ENCODE measurements at regions not wholly inside any gene's neighbourhood (a gene's known extent, or its start where the extent isn't known, plus 50 kb on each side); places are given as distances from the start of the nearest gene placed in this dataset.
"Not testable (repeated sequence)": the region's sequence is repeated elsewhere in the genome, so short reads cannot be mapped to it uniquely, and the experiment has no call there.

DNA sequence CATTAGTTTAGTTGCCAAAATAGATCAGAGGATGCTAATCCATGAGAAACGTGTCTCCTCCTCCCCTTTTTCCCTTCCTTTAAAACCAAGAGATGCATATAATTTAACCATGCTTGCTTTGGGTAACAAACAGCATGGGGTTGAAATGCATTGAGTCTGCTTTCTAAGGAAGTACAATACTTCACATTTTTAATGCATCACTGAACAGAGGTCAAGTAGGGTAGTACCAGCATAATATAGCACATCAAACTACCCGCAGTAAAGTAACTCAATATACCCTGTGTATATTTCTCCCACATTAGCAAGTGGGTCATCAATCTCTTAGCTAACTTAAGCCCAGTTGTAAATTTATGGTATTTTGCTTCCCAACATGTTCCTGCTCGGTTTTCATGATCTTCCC is 239.3 kb upstream of the SEMA3C start:
- BruUV-seq (replicated peaks) = no TSS peak
- H3K4me3 ChIP-seq (ENCODE audit: low read depth, low read length) = no peak overlapping the region
- TF ChIP-seq, protein P1, sequence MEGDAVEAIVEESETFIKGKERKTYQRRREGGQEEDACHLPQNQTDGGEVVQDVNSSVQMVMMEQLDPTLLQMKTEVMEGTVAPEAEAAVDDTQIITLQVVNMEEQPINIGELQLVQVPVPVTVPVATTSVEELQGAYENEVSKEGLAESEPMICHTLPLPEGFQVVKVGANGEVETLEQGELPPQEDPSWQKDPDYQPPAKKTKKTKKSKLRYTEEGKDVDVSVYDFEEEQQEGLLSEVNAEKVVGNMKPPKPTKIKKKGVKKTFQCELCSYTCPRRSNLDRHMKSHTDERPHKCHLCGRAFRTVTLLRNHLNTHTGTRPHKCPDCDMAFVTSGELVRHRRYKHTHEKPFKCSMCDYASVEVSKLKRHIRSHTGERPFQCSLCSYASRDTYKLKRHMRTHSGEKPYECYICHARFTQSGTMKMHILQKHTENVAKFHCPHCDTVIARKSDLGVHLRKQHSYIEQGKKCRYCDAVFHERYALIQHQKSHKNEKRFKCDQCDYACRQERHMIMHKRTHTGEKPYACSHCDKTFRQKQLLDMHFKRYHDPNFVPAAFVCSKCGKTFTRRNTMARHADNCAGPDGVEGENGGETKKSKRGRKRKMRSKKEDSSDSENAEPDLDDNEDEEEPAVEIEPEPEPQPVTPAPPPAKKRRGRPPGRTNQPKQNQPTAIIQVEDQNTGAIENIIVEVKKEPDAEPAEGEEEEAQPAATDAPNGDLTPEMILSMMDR (IDR thresholded peaks at IDR 0.05; ENCODE audit: insufficient read depth in 1 of 2, low read depth in 1 of 2, low read length in 1 of 2, severe bottlenecking in 1 of 2, unreplicated experiment in 1 of 2) = no peak
- Mint-ChIP-seq H3K27ac (ENCODE audit: unreplicated experiment) (peak overlapping the region; percentile 89), H3K27me3 (ENCODE audit: insufficient read depth, unreplicated experiment) (no peaks in the 10 kb centered on the region), H3K4me3 (ENCODE audit: unreplicated experiment) (no peak overlapping the region), H3K4me1 (ENCODE audit: low read depth, unreplicated experiment) (peaks cover 59% of the 10 kb centered on the region), H3K9me3 (ENCODE audit: unreplicated experiment) (peaks cover 16% of the 10 kb centered on the region), H3K36me3 (ENCODE audit: insufficient read depth, unreplicated experiment) (peaks cover 21% of the 10 kb centered on the region)
- intact Hi-C loops (cut with micrococcal nuclease; ENCODE audit: unreplicated experiment) = loop anchor here (5.0 kb wide), 5 partner anchors 79 to 436 kb away; no protein-coding TSS in a partner anchor
- peaks cover 54% of the 10 kb centered on the region for H3K4me1 ChIP-seq
- ChIA-PET POLR2A (no interaction called here), CTCF (no interaction called here)
- no peaks in the 10 kb centered on the region for H3K36me3 ChIP-seq (ENCODE audit: control insufficient read depth, insufficient read depth, low read length)
- no peaks in the 10 kb centered on the region for H3K9me3 ChIP-seq
- no peaks in the 10 kb centered on the region for H3K27me3 ChIP-seq (replicated peaks; ENCODE audit: control insufficient read depth, insufficient read depth, low read length)
- no peak for DNase-seq

DNA sequence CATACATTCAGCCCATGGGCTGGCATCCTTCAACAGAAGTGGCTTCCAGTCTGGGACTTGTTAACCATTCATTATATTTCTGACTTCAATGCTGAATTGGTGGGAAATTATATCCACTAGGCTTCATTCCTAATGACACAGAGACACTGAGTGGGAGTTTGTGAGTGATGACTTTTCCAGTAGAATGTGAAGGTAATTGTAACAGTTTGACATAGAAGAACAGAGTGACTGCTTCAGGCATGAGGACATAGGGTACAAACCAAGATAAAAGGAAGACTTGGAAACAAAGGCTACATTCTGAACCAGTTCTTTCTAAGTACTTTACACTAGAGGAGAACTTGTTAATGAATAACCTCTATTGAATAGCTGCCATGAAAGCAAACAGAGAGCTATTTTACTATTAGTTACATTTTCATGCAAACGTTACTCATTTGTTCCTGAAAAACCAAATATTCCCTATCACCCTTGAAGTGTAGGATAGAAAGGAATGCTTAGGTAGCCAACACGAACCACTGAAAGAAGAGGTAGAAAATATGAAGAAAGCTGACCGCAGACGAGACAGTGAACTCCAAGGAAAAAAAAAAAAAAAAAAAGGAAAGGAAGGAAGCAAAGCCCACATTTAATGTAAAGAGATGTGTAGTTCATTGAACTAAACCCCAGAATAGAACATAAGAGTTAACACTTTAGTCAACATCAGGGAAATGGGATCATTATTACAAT is 237.0 kb upstream of the SEMA3C start:
- Histone ChIP-seq H3K9me3 (no peaks in the 10 kb centered on the region), H3K36me3 (ENCODE audit: control insufficient read depth, insufficient read depth, low read length) (no peaks in the 10 kb centered on the region), H3K4me1 (peaks cover 61% of the 10 kb centered on the region), H3K27me3 (replicated peaks; ENCODE audit: control insufficient read depth, insufficient read depth, low read length) (no peaks in the 10 kb centered on the region), H3K4me3 (ENCODE audit: low read depth, low read length) (no peak overlapping the region)
- BruUV-seq (replicated peaks) = no TSS peak
- H3K4me1 Mint-ChIP-seq (ENCODE audit: low read depth, unreplicated experiment) = peaks cover 62% of the 10 kb centered on the region
- H3K36me3 Mint-ChIP-seq (ENCODE audit: insufficient read depth, unreplicated experiment) = peaks cover 16% of the 10 kb centered on the region
- peak in 1 of 2 experiments; percentile 62 for DNase-seq
- peak overlapping the region; percentile 63 for H3K4me3 Mint-ChIP-seq (ENCODE audit: unreplicated experiment)
- POLR2A ChIA-PET = interaction anchor here (0.6 to 1.0 kb wide), 6 partner anchors 15 to 477 kb away, joined by 3 to 8 read pairs (median 4); partner anchors contain the start of gene SEMA3C
- peaks cover 16% of the 10 kb centered on the region for H3K9me3 Mint-ChIP-seq (ENCODE audit: unreplicated experiment)
- CTCF ChIA-PET = interaction anchor here (0.7 to 0.9 kb wide), 3 partner anchors 28 to 314 kb away, joined by 4 to 15 read pairs (median 7); no protein-coding TSS in a partner anchor
- TF ChIP-seq, protein P1 (IDR thresholded peaks at IDR 0.05; ENCODE audit: insufficient read depth in 1 of 2, low read depth in 1 of 2, low read length in 1 of 2, severe bottlenecking in 1 of 2, unreplicated experiment in 1 of 2) = no peak
- no peaks in the 10 kb centered on the region for H3K27me3 Mint-ChIP-seq (ENCODE audit: insufficient read depth, unreplicated experiment)
- peak overlapping the region; percentile 89 for H3K27ac Mint-ChIP-seq (ENCODE audit: unreplicated experiment)
- intact Hi-C loops (cut with micrococcal nuclease; ENCODE audit: unreplicated experiment) = loop anchor here (1.0 to 5.0 kb wide), 8 partner anchors 19 to 434 kb away; no protein-coding TSS in a partner anchor

DNA sequence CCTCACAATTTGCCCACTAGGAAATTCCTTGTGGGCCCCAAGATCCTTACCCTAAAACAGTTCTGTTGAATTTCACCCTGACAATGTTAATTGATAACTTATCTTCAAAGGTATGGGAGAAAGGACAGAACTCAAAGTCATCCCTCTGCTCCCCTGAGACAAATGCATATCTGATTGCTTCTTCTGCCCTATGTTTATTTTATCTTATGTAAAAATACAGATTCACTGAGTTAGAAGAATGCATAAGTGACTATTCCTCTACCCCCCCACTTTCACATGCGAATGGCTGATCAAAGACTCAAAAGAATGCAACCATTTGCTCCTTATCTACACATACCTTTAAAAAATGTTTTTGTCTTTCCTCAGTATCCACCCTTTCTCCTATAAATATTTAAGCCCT is 235.7 kb upstream of the SEMA3C start:
- Mint-ChIP-seq H3K4me1 (ENCODE audit: low read depth, unreplicated experiment) (peaks cover 62% of the 10 kb centered on the region), H3K27me3 (ENCODE audit: insufficient read depth, unreplicated experiment) (no peaks in the 10 kb centered on the region), H3K9me3 (ENCODE audit: unreplicated experiment) (peaks cover 16% of the 10 kb centered on the region), H3K27ac (ENCODE audit: unreplicated experiment) (peak overlapping the region; percentile 83), H3K36me3 (ENCODE audit: insufficient read depth, unreplicated experiment) (peaks cover 16% of the 10 kb centered on the region), H3K4me3 (ENCODE audit: unreplicated experiment) (peak overlapping the region; percentile 10)
- no TSS peak for BruUV-seq (replicated peaks)
- no peaks in the 10 kb centered on the region for H3K9me3 ChIP-seq
- DNase-seq = peak; percentile 47 to 63
- no peaks in the 10 kb centered on the region for H3K36me3 ChIP-seq (ENCODE audit: control insufficient read depth, insufficient read depth, low read length)
- H3K27me3 ChIP-seq (replicated peaks; ENCODE audit: control insufficient read depth, insufficient read depth, low read length) = no peaks in the 10 kb centered on the region
- POLR2A ChIA-PET = no interaction called here
- H3K4me1 ChIP-seq = peaks cover 59% of the 10 kb centered on the region
- TF ChIP-seq, protein P1 (IDR thresholded peaks at IDR 0.05; ENCODE audit: insufficient read depth in 1 of 2, low read depth in 1 of 2, low read length in 1 of 2, severe bottlenecking in 1 of 2, unreplicated experiment in 1 of 2) = no peak
- CTCF ChIA-PET = no interaction called here
- intact Hi-C loops (cut with micrococcal nuclease; ENCODE audit: unreplicated experiment) = no loop called here
- H3K4me3 ChIP-seq (ENCODE audit: low read depth, low read length) = no peak overlapping the region

DNA sequence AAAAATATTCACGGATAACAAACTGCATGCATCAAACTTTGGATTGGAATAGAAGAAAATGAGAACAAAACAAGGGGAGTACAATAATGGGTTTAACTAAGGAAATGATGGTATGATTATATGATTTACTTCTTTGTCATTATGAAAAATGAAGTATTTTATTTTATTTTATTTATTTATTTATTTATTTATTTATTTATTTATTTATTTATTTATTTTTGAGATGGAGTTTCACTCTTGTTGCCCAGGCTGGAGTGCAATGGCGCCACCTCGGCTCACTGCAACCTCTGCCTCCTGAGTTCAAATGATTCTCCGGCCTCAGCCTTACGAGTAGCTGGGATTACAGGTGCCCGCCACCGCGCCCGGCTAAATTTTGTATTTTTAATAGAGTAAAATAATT is 234.1 kb upstream of the SEMA3C start:
- H3K4me3 ChIP-seq (ENCODE audit: low read depth, low read length); intact Hi-C loops (cut with micrococcal nuclease; ENCODE audit: unreplicated experiment); H3K27me3 Mint-ChIP-seq (ENCODE audit: insufficient read depth, unreplicated experiment); DNase-seq; H3K4me3 Mint-ChIP-seq (ENCODE audit: unreplicated experiment); POLR2A ChIA-PET; H3K27me3 ChIP-seq (replicated peaks; ENCODE audit: control insufficient read depth, insufficient read depth, low read length); BruUV-seq (replicated peaks); CTCF ChIA-PET; H3K9me3 ChIP-seq; H3K36me3 ChIP-seq (ENCODE audit: control insufficient read depth, insufficient read depth, low read length): not testable (repeated sequence)
- H3K36me3 Mint-ChIP-seq (ENCODE audit: insufficient read depth, unreplicated experiment) = peaks cover 16% of the 10 kb centered on the region
- peaks cover 16% of the 10 kb centered on the region for H3K9me3 Mint-ChIP-seq (ENCODE audit: unreplicated experiment)
- H3K27ac Mint-ChIP-seq (ENCODE audit: unreplicated experiment) = peak overlapping the region; percentile 69
- H3K4me1 Mint-ChIP-seq (ENCODE audit: low read depth, unreplicated experiment) = peaks cover 60% of the 10 kb centered on the region
- peaks cover 47% of the 10 kb centered on the region for H3K4me1 ChIP-seq
